ENCODE measurements at regions not wholly inside any gene's neighbourhood (a gene's known extent, or its start where the extent isn't known, plus 50 kb on each side); places are given as distances from the start of the nearest gene placed in this dataset.
"Not testable (repeated sequence)": the region's sequence is repeated elsewhere in the genome, so short reads cannot be mapped to it uniquely, and the experiment has no call there.

- FAIRE-seq (no peak), DNase-seq (ENCODE audit: insufficient read length, low spot score) (no peak)
- no peak for TF ChIP-seq CTCF (IDR thresholded peaks at IDR 0.05; ENCODE audit: insufficient read depth, missing control alignments)
Measured at GRCh38 chr7:106568002-106568679, 92.8 kb downstream of the CCDC71L start.

- not testable (repeated sequence) for DNase-seq (ENCODE audit: insufficient read length, low spot score); FAIRE-seq
Measured at GRCh38 chr7:106567204-106568001, 93.6 kb downstream of the CCDC71L start.

- TF ChIP-seq CTCF (IDR thresholded peaks at IDR 0.05; ENCODE audit: insufficient read depth, missing control alignments), result no peak
- no peak for DNase-seq (ENCODE audit: insufficient read length, low spot score)
- FAIRE-seq, result no peak
Measured at GRCh38 chr7:106566672-106567071, 94.3 kb downstream of the CCDC71L start.

GRCh38 chr7:106566196-106566595, 94.8 kb downstream of the CCDC71L start:
- FAIRE-seq (no peak), DNase-seq (ENCODE audit: insufficient read length, low spot score) (no peak)

GRCh38 chr7:106565428-106565827, 95.5 kb downstream of the CCDC71L start:
- DNase-seq (ENCODE audit: insufficient read length, low spot score) (no peak), FAIRE-seq (no peak)
- no peak for TF ChIP-seq CTCF (IDR thresholded peaks at IDR 0.05; ENCODE audit: insufficient read depth, missing control alignments)

More at GRCh38 chr7:106566196-106566595, 94.8 kb downstream of the CCDC71L start:
- no peak for TF ChIP-seq CTCF (IDR thresholded peaks at IDR 0.05; ENCODE audit: insufficient read depth, missing control alignments)

- TF ChIP-seq CTCF (IDR thresholded peaks at IDR 0.05; ENCODE audit: insufficient read depth, missing control alignments), result no peak
- FAIRE-seq, result no peak
- no peak for DNase-seq (ENCODE audit: insufficient read length, low spot score)
Measured at GRCh38 chr7:106563466-106564150, 97.3 kb downstream of the CCDC71L start.

- DNase-seq (ENCODE audit: insufficient read length, low spot score) (no peak), FAIRE-seq (no peak)
- TF ChIP-seq CTCF (IDR thresholded peaks at IDR 0.05; ENCODE audit: insufficient read depth, missing control alignments), result no peak
Measured at GRCh38 chr7:106562711-106563366, 98.1 kb downstream of the CCDC71L start.
